ENCODE measurements at regions not wholly inside any gene's neighbourhood (a gene's known extent, or its start where the extent isn't known, plus 50 kb on each side); places are given as distances from the start of the nearest gene placed in this dataset.

- WGBS, 2 donors = 91 to 93% methylated on average over 7 of the region's 7 CpGs
- Histone ChIP-seq H3K27ac (no peak overlapping the region), H3K4me1 (no peaks in the 10 kb centered on the region), H3K27me3 (no peaks in the 10 kb centered on the region), H3K9me3 (no peaks in the 10 kb centered on the region), H3K4me3 (no peak overlapping the region), H3K36me3 (no peaks in the 10 kb centered on the region)
- no peak for TF ChIP-seq EP300 (IDR thresholded peaks at IDR 0.05)
- TF ChIP-seq CTCF (IDR thresholded peaks at IDR 0.05) = no peak
- TF ChIP-seq POLR2AphosphoS5 (IDR thresholded peaks at IDR 0.05) = no peak
- no peak for TF ChIP-seq POLR2A (IDR thresholded peaks at IDR 0.05)
- intact Hi-C loops (cut with DNase I) = no loop called here
- DNase-seq = no peak
Observed at GRCh38 chr9:19651681-19652080, 137.2 kb downstream of the SLC24A2 start.

GRCh38 chr9:19650312-19650711 lies 138.5 kb downstream of the SLC24A2 start:
- Histone ChIP-seq H3K4me1 (no peaks in the 10 kb centered on the region), H3K36me3 (no peaks in the 10 kb centered on the region), H3K4me3 (no peak overlapping the region), H3K9me3 (no peaks in the 10 kb centered on the region), H3K27me3 (no peaks in the 10 kb centered on the region), H3K27ac (no peak overlapping the region)
- intact Hi-C loops (cut with DNase I) = no loop called here
- WGBS, 2 donors = 58 to 71% methylated on average over 2 of the region's 2 CpGs
- DNase-seq = no peak
- no peak for TF ChIP-seq POLR2A (IDR thresholded peaks at IDR 0.05)
- no peak for TF ChIP-seq POLR2AphosphoS5 (IDR thresholded peaks at IDR 0.05)
- no peak for TF ChIP-seq CTCF (IDR thresholded peaks at IDR 0.05)
- TF ChIP-seq EP300 (IDR thresholded peaks at IDR 0.05) = no peak

GRCh38 chr9:19649336-19650041 lies 139.3 kb downstream of the SLC24A2 start:
- WGBS, 2 donors = 65 to 78% methylated on average over 4 of the region's 4 CpGs
- H3K9me3 ChIP-seq = no peaks in the 10 kb centered on the region
- intact Hi-C loops (cut with DNase I) = no loop called here
- H3K36me3 ChIP-seq = no peaks in the 10 kb centered on the region
- no peak overlapping the region for H3K27ac ChIP-seq
- H3K4me3 ChIP-seq = no peak overlapping the region
- TF ChIP-seq EP300 (IDR thresholded peaks at IDR 0.05) = no peak
- TF ChIP-seq POLR2A (IDR thresholded peaks at IDR 0.05) = no peak
- TF ChIP-seq POLR2AphosphoS5 (IDR thresholded peaks at IDR 0.05) = no peak
- TF ChIP-seq CTCF (IDR thresholded peaks at IDR 0.05) = no peak
- H3K4me1 ChIP-seq = no peaks in the 10 kb centered on the region
- H3K27me3 ChIP-seq = no peaks in the 10 kb centered on the region
- DNase-seq = no peak

GRCh38 chr9:19648672-19649071 lies 140.2 kb downstream of the SLC24A2 start:
- DNase-seq = no peak
- Histone ChIP-seq H3K27me3 (no peaks in the 10 kb centered on the region), H3K4me1 (no peaks in the 10 kb centered on the region), H3K36me3 (no peaks in the 10 kb centered on the region), H3K9me3 (no peaks in the 10 kb centered on the region), H3K27ac (no peak overlapping the region), H3K4me3 (no peak overlapping the region)
- 26 to 43% methylated on average over 2 of the region's 2 CpGs for WGBS, 2 donors
- TF ChIP-seq EP300 (IDR thresholded peaks at IDR 0.05) (no peak), POLR2A (IDR thresholded peaks at IDR 0.05) (no peak), CTCF (IDR thresholded peaks at IDR 0.05) (no peak), POLR2AphosphoS5 (IDR thresholded peaks at IDR 0.05) (no peak)
- intact Hi-C loops (cut with DNase I) = no loop called here

GRCh38 chr9:19643875-19644274 lies 145.0 kb downstream of the SLC24A2 start:
- no peak for TF ChIP-seq CTCF (IDR thresholded peaks at IDR 0.05)
- TF ChIP-seq POLR2A (IDR thresholded peaks at IDR 0.05) = no peak
- TF ChIP-seq POLR2AphosphoS5 (IDR thresholded peaks at IDR 0.05) = no peak
- TF ChIP-seq EP300 (IDR thresholded peaks at IDR 0.05) = no peak
- Histone ChIP-seq H3K27ac (no peak overlapping the region), H3K27me3 (no peaks in the 10 kb centered on the region), H3K36me3 (no peaks in the 10 kb centered on the region), H3K4me3 (no peak overlapping the region), H3K4me1 (no peaks in the 10 kb centered on the region), H3K9me3 (no peaks in the 10 kb centered on the region)
- intact Hi-C loops (cut with DNase I) = no loop called here
- DNase-seq = no peak

Measured in sigmoid colon (tissue), 6 donors.